Epithelial cell of proximal tubule (primary cell): ENCODE measurements at regions not wholly inside any gene's neighbourhood (a gene's known extent, or its start where the extent isn't known, plus 50 kb on each side); places are given as distances from the start of the nearest gene placed in this dataset.
A peak's percentile ranks its signal among the peaks of the same experiment; 100 is the strongest.

ENCODE experiments used
- DNase-seq: peaks from one replicate; pipeline ENCODE4 v3.0.0-alpha.2; 2011; ENCODE audit warnings: low read depth
- H3K4me3 ChIP-seq: 2 replicates; pipeline ENCODE4 v1.5.1; 2011; ENCODE audit warnings: low read depth, mild to moderate bottlenecking, low read length
- TF ChIP-seq, protein P1 (sequence below): conservative IDR thresholded peaks from 2 replicates; pipeline ENCODE4 v1.5.1; 2012; ENCODE audit warnings: low read depth, mild to moderate bottlenecking, low read length

DNA sequence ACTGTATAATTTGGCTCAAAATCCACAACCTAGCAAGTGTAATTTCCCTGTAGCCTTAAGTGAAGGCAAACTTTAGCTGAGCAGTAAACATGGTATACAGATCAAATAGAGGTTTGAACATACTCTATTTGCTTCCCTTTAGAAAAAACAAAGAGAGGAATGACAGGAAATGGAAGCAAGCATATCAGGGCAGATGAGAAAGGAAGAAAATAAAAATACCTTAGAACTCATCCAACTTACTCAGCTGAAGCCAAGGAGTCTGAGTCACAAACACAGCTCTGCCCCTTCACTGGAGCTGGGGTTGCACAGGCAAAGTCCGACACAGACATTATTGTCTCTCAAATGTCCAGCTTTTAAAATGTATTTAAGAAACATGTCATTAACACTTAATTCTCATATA lies 379.9 kb upstream of the IRAK1BP1 start:
- DNase-seq, result peak; percentile 29
- TF ChIP-seq, protein P1, sequence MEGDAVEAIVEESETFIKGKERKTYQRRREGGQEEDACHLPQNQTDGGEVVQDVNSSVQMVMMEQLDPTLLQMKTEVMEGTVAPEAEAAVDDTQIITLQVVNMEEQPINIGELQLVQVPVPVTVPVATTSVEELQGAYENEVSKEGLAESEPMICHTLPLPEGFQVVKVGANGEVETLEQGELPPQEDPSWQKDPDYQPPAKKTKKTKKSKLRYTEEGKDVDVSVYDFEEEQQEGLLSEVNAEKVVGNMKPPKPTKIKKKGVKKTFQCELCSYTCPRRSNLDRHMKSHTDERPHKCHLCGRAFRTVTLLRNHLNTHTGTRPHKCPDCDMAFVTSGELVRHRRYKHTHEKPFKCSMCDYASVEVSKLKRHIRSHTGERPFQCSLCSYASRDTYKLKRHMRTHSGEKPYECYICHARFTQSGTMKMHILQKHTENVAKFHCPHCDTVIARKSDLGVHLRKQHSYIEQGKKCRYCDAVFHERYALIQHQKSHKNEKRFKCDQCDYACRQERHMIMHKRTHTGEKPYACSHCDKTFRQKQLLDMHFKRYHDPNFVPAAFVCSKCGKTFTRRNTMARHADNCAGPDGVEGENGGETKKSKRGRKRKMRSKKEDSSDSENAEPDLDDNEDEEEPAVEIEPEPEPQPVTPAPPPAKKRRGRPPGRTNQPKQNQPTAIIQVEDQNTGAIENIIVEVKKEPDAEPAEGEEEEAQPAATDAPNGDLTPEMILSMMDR, result no peak
- no peak overlapping the region for H3K4me3 ChIP-seq

DNA sequence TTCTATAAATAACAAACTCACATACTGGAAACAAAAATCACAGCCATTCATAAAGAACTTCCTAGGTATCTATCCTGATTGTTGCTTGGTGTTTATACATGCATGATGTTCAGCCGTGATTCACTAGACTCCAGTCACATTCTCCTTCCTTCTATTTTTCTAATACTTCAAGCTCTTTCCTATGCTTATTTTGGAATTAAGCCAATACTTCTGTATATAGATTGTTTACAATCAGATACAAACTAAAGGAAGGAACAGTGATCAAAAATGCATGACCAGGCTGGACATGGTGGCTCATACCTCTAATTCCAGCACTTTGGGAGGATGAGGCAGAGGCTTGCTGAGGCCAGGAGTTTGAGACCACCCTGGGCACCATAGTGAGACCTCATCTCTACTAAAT lies 377.5 kb upstream of the IRAK1BP1 start:
- no peak for DNase-seq
- H3K4me3 ChIP-seq, result no peak overlapping the region
- TF ChIP-seq, protein P1, result no peak

DNA sequence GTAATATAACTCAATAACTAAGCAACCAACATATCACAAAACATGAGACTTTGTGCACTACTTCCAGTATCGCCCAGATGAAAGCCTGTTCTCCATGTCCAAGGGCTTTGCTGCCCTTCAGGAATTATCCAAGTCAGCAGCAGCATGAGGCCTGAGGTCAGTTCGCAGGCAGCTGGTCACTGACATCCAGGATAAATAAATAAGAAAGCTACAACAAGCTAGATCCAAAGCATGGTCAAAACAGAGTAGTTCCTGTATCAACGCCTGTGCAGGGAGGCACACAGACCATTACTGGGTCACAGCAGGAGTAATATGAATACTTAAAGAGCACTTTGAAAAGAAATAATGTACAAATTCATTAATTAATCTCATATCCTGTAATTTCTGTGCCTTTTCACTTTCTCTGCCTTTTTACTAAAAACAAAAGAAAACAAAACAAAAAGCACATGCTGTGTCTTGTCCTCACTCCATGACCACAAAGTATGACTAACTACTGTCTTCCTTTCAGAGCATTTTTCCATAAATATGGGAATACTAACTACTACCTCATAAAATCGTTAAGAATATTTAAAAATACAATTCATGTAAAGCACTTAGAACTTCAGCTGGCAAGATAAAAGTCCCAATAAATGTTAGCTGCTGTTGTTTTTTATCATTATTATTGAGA lies 374.9 kb upstream of the IRAK1BP1 start:
- no peak for DNase-seq
- no peak overlapping the region for H3K4me3 ChIP-seq
- TF ChIP-seq, protein P1, result no peak

DNA sequence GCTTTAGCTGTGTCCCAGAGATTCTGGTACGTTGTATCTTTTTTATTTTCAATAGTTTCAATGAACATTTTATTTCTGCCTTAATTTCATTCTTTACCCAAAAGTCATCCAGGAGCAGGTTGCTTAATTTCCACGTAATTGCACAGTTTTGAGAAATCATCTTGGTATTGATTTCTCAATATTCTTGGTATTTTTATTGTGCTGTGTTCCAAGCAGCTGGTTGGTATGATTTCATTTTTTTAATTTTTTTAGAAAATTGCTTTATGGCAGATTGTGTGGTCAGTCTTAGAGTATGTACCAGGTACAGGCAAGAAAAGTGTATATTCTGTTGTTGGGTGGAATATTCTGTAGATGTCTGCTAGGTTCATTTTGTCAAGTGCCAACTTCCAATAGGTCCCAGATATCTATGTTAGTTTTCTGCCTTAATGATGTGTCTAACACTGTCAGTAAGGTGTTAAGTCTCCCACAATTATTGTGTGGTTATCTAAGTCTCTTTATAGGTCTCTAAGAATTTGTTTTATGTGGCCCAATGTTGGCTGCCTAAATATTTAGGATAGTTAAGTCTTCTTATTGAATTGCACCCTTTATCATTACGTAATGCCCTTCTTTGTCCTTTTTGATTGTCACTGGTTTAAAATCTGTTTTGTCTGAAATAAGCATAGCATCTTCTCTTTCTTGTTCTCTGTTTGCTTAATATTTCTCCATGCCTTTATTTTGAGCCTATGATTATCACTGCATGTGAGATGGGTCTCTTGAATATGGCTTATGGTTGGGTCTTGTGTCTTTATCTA lies 366.9 kb upstream of the IRAK1BP1 start:
- H3K4me3 ChIP-seq, result no peak overlapping the region
- TF ChIP-seq, protein P1, result no peak
- DNase-seq, result no peak

DNA sequence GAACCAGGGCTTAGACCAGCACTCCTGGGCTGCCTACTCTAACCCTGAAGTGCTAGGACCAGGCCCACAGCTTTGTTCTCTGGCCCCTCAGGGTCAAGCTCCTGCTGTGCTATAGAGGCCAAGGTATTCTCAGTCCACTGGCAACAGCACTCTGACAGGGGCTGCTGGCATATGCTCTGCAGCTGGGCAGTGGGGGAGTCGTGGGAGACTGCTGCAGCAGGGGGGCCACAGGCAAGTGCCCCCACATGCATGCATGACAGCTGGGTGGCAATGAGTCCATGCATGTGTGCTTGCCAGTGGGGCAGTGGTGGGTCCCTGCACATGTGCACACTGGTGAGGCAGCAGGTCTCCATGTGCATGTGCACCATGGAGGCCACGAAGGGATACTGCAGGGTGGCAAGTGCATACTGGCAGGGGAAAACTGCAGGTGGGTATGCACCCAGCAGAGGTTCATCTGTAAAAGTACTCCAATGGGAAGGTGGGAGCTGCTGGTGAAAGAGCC lies 364.9 kb upstream of the IRAK1BP1 start:
- no peak overlapping the region for H3K4me3 ChIP-seq
- no peak for DNase-seq
- TF ChIP-seq, protein P1, result no peak

DNA sequence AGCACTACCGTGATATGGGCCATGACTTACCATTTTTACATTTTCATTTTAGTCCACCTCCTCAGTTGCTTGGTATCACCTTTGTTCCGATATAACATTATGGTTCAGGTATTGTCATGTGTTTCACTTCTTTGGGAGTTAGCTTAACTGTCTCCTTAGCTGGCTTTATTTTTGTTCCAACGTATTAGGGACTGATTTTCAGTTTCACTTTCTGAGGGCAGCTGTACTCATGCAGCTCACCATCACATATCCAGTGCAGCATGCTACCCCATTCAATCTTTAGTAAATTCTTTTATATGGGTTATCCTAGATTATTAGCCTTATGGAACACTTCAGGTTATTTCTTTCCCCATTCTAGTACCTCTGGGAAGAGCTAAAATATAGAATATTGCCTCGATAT lies 362.2 kb upstream of the IRAK1BP1 start:
- no peak overlapping the region for H3K4me3 ChIP-seq
- TF ChIP-seq, protein P1, result no peak
- no peak for DNase-seq

DNA sequence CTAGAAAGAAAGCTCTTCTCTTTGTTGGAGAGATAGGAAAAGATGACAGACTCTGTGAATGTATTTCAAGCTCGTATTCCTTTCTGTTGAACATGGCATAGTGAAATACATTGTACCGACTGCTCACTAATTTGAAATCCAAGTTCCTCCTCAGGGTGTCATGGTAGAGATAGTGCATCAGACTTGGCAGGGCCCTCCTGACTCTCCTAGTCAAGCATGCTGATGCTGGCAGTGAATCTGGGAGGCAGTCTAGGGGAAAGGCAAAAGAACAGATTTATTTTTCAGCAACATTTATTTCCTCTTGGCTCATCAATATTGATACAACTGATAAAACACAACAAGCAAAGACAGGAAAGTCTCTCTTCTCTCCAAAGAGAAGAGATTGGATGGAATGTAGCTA lies 356.3 kb upstream of the IRAK1BP1 start:
- DNase-seq, result no peak
- TF ChIP-seq, protein P1, result no peak
- H3K4me3 ChIP-seq, result no peak overlapping the region
